Mesenchymal stem cell (in vitro differentiated cells and primary cell): ENCODE measurements at regions not wholly inside any gene's neighbourhood (a gene's known extent, or its start where the extent isn't known, plus 50 kb on each side); places are given as distances from the start of the nearest gene placed in this dataset.

ENCODE experiments used
- DNase-seq: peaks from one replicate; pipeline ENCODE4 v3.0.0-alpha.2; 2013
- H2AFZ ChIP-seq: one replicate; pipeline ENCODE4 v1.6.1; 2013; ENCODE audit warnings: low read depth, mild to moderate bottlenecking, control low read depth, inconsistent platforms, low read length, moderate library complexity
- H2AK5ac ChIP-seq: 2 replicates; pipeline ENCODE4 v1.6.1; 2013; ENCODE audit warnings: low read length, moderate library complexity, mild to moderate bottlenecking, inconsistent platforms; ENCODE audit not compliant: severe bottlenecking
- H2BK120ac ChIP-seq: one replicate; pipeline ENCODE4 v1.6.1; 2013; ENCODE audit warnings: low read depth, mild to moderate bottlenecking, inconsistent platforms, low read length, moderate library complexity
- H2BK12ac ChIP-seq, 2 experiments: one replicate each; pipeline ENCODE4 v1.6.1; 2013; ENCODE audit warnings: inconsistent platforms in 2 of 2, low read length in 2 of 2, mild to moderate bottlenecking in 2 of 2, moderate library complexity in 2 of 2, control low read depth in 1 of 2
- H2BK15ac ChIP-seq: one replicate; pipeline ENCODE4 v1.6.1; 2013; ENCODE audit warnings: mild to moderate bottlenecking, low read depth, inconsistent platforms; ENCODE audit not compliant: poor library complexity, severe bottlenecking
- H2BK5ac ChIP-seq: 2 replicates; pipeline ENCODE4 v1.6.1; 2013; ENCODE audit warnings: low read depth, mild to moderate bottlenecking, low read length, control low read depth, inconsistent platforms; ENCODE audit not compliant: poor library complexity, severe bottlenecking
- H3K14ac ChIP-seq, 2 experiments: one replicate each; pipeline ENCODE4 v1.6.1; 2013; ENCODE audit warnings: inconsistent platforms in 2 of 2, low read length in 2 of 2, control low read depth in 1 of 2, mild to moderate bottlenecking in 1 of 2, moderate library complexity in 1 of 2
- H3K18ac ChIP-seq, 2 experiments: one replicate each; pipeline ENCODE4 v1.6.1; 2013; ENCODE audit warnings: inconsistent platforms in 2 of 2, low read length in 2 of 2, control low read depth in 1 of 2, low read depth in 1 of 2, mild to moderate bottlenecking in 1 of 2
- H3K23ac ChIP-seq, 2 experiments: one replicate each; pipeline ENCODE4 v1.6.1; 2013; ENCODE audit warnings: inconsistent platforms in 2 of 2, low read length in 2 of 2, mild to moderate bottlenecking in 2 of 2, moderate library complexity in 2 of 2, control low read depth in 1 of 2
- H3K27ac ChIP-seq: 2 replicates; pipeline ENCODE4 v1.5.1; 2013; ENCODE audit warnings: mild to moderate bottlenecking, moderate library complexity, low read length, control low read depth, inconsistent platforms; ENCODE audit not compliant: poor library complexity, severe bottlenecking
- H3K27me3 ChIP-seq, 2 experiments: 2 replicates each; pipeline versions ENCODE4 v1.6.1 to v1.7.0; 2013; ENCODE audit warnings: low read length in 2 of 2, mild to moderate bottlenecking in 2 of 2, moderate library complexity in 2 of 2, control low read depth in 1 of 2, inconsistent platforms in 1 of 2; ENCODE audit not compliant: control insufficient read depth in 1 of 2, insufficient read depth in 1 of 2
- H3K36me3 ChIP-seq, 2 experiments: 2 replicates each; pipeline versions ENCODE4 v1.6.1 to v1.7.0; 2013; ENCODE audit warnings: low read length in 2 of 2, control low read depth in 1 of 2, inconsistent platforms in 1 of 2, low read depth in 1 of 2, mild to moderate bottlenecking in 1 of 2; ENCODE audit not compliant: insufficient read depth in 2 of 2, control insufficient read depth in 1 of 2
- H3K4ac ChIP-seq, 2 experiments: one replicate each; pipeline ENCODE4 v1.6.1; 2013; ENCODE audit warnings: inconsistent platforms in 2 of 2, low read length in 2 of 2, mild to moderate bottlenecking in 2 of 2, moderate library complexity in 2 of 2, control low read depth in 1 of 2, low read depth in 1 of 2
- H3K4me1 ChIP-seq: 2 replicates; pipeline ENCODE4 v1.6.1; 2013; ENCODE audit warnings: low read depth, low read length, control low read depth; ENCODE audit not compliant: control insufficient read depth, insufficient read depth
- H3K4me2 ChIP-seq: 2 replicates; pipeline ENCODE4 v1.6.1; 2013; ENCODE audit warnings: low read length, mild to moderate bottlenecking, inconsistent platforms; ENCODE audit not compliant: poor library complexity, severe bottlenecking
- H3K4me3 ChIP-seq, 2 experiments: 2 replicates each; pipeline versions ENCODE4 v1.5.1 to v1.7.0; 2013; ENCODE audit warnings: low read length in 2 of 2, mild to moderate bottlenecking in 2 of 2, control low read depth in 1 of 2, low read depth in 1 of 2; ENCODE audit not compliant: insufficient read depth in 1 of 2
- H3K79me1 ChIP-seq: replicated peaks from 2 replicates; pipeline ENCODE4 v1.6.1; 2013; ENCODE audit warnings: mild to moderate bottlenecking, control low read depth, low read length, inconsistent platforms; ENCODE audit not compliant: poor library complexity, severe bottlenecking
- H3K9ac ChIP-seq: 2 replicates; pipeline ENCODE4 v1.7.0; 2013; ENCODE audit warnings: mild to moderate bottlenecking, low read length, moderate library complexity
- H3K9me3 ChIP-seq: 2 replicates; pipeline ENCODE4 v1.7.0; 2013; ENCODE audit warnings: mild to moderate bottlenecking, low read length; ENCODE audit not compliant: control insufficient read depth
- H4K8ac ChIP-seq: one replicate; pipeline ENCODE4 v1.6.1; 2013; ENCODE audit warnings: inconsistent platforms, mild to moderate bottlenecking, low read length, moderate library complexity
- H4K91ac ChIP-seq: one replicate; pipeline ENCODE4 v1.6.1; 2013; ENCODE audit warnings: mild to moderate bottlenecking, low read length, inconsistent platforms
- WGBS: methylation state at CpG from one replicate; pipeline ENCODE4 v1.1.7; 2013; ENCODE audit warnings: mixed read lengths; 5-methylcytosine and 5-hydroxymethylcytosine counted together

DNA sequence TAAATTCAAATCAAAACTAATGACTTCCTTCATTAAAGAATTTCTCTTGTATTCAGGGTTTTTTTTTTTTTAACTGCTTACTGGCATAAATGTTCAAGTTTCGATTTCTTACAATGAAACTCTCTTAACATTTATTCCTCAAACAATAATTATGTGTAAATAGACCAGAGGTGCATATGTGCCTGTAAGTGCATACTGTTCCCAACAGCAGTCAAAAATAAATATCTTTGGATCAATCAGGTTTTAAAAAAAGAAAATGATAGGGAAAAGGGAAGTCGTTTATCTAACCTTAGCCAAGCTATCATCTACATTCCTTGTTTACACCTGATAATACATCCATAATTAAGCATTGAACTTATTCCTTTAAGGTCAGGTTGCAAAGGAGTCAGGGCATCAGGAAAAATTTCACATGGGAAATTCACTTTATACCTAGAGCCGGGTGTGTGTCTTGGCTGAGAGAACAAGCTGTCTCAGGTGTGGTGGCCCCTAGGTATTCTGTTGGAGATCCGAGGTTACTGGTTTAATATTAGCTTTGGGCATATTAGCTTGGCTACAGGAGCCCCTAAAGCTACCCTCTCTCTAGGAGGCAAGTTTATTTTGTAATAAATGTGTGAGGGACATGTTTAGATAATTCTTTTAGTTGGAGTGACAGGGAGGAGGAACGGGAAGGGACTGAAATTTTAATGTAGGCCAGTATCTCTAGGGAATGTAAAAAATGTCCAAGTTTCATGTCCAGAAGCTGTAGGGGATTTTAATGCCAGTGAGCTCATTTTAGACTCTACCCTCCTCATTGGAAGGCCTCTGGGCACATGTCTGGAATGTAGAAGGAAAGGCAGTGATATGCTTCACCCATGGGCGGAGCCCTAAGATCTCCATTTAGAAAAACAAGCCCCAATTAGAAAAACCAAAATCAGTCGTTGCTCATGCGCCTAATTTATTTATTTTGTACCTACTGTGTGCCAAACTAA, 327.9 kb upstream of the PROX1 start:
- Histone ChIP-seq H3K27ac (no peak overlapping the region), H2AK5ac (no peak overlapping the region), H3K9ac (no peak overlapping the region), H4K91ac (no peak overlapping the region), H3K4ac (no peak overlapping the region), H3K4me1 (no peaks in the 10 kb centered on the region), H2AFZ (no peak overlapping the region), H3K23ac (no peak overlapping the region), H3K27me3 (peaks cover 0 to 13% of the 10 kb centered on the region in 2 experiments), H3K36me3 (no peaks in the 10 kb centered on the region), H3K18ac (no peak overlapping the region), H2BK120ac (no peak overlapping the region), H2BK5ac (no peak overlapping the region), H3K79me1 (no peaks in the 10 kb centered on the region), H2BK15ac (no peak overlapping the region), H4K8ac (no peak overlapping the region), H3K4me2 (no peak overlapping the region), H3K14ac (no peak overlapping the region), H3K4me3 (no peak overlapping the region), H3K9me3 (no peaks in the 10 kb centered on the region), H2BK12ac (no peak overlapping the region)
- DNase-seq = no peak
- WGBS = 61% methylated on average over 4 of the region's 8 CpGs

- Histone ChIP-seq H2AFZ (no peak overlapping the region), H3K27ac (no peak overlapping the region), H3K4ac (no peak overlapping the region), H3K14ac (no peak overlapping the region), H4K91ac (no peak overlapping the region), H2BK120ac (no peak overlapping the region), H2BK12ac (no peak overlapping the region), H3K27me3 (peaks cover 0 to 13% of the 10 kb centered on the region in 2 experiments), H3K4me3 (no peak overlapping the region), H2BK15ac (no peak overlapping the region), H3K4me1 (no peaks in the 10 kb centered on the region), H2BK5ac (no peak overlapping the region), H4K8ac (no peak overlapping the region), H3K79me1 (no peaks in the 10 kb centered on the region), H3K18ac (no peak overlapping the region), H2AK5ac (no peak overlapping the region), H3K4me2 (no peak overlapping the region), H3K9ac (no peak overlapping the region), H3K9me3 (no peaks in the 10 kb centered on the region), H3K36me3 (no peaks in the 10 kb centered on the region), H3K23ac (no peak overlapping the region)
- WGBS = 71% methylated on average over 7 of the region's 9 CpGs
- DNase-seq = no peak
Measured at GRCh38 chr1:213661302-213661701, 326.5 kb upstream of the PROX1 start.

DNA sequence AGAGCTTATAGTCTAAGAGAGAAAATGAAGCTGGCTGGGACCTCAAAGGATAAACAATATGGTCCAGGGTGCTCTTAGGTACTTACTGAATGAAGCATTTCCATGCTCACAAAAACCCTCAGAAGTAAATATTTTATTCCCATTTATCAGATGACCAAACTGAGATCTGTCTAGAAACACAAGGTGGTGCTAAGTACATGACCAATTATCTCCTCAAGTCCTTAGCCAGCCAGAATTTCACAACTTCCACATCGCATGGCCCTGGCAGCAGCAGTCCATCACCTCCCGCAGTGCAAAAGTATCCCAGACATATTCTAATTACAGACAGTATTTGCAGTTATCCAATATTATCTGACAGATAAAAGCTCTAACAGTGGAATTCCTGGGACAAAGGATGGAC, 321.7 kb upstream of the PROX1 start:
- Histone ChIP-seq H3K4me2 (no peak overlapping the region), H3K27ac (no peak overlapping the region), H3K9ac (no peak overlapping the region), H2BK5ac (no peak overlapping the region), H4K8ac (no peak overlapping the region), H3K27me3 (peaks cover 0 to 3% of the 10 kb centered on the region in 2 experiments), H3K23ac (no peak overlapping the region), H3K18ac (no peak overlapping the region), H3K4ac (no peak overlapping the region), H2AFZ (no peak overlapping the region), H2BK15ac (no peak overlapping the region), H2BK120ac (no peak overlapping the region), H3K4me3 (no peak overlapping the region), H2AK5ac (no peak overlapping the region), H3K79me1 (no peaks in the 10 kb centered on the region), H3K4me1 (no peaks in the 10 kb centered on the region), H3K36me3 (no peaks in the 10 kb centered on the region), H3K14ac (no peak overlapping the region), H3K9me3 (no peaks in the 10 kb centered on the region), H4K91ac (no peak overlapping the region), H2BK12ac (no peak overlapping the region)
- WGBS = 100% methylated on average over 1 of the region's 2 CpGs
- no peak for DNase-seq

- Histone ChIP-seq H3K36me3 (no peaks in the 10 kb centered on the region), H3K14ac (no peak overlapping the region), H4K8ac (no peak overlapping the region), H4K91ac (no peak overlapping the region), H3K4me2 (no peak overlapping the region), H3K79me1 (no peaks in the 10 kb centered on the region), H3K27me3 (peaks cover 0 to 3% of the 10 kb centered on the region in 2 experiments), H3K4me1 (no peaks in the 10 kb centered on the region), H3K4me3 (no peak overlapping the region), H3K23ac (no peak overlapping the region), H2BK120ac (no peak overlapping the region), H2AFZ (no peak overlapping the region), H3K9ac (no peak overlapping the region), H3K9me3 (no peaks in the 10 kb centered on the region), H2BK15ac (no peak overlapping the region), H3K4ac (no peak overlapping the region), H2BK5ac (no peak overlapping the region), H3K27ac (no peak overlapping the region), H2BK12ac (no peak overlapping the region), H2AK5ac (no peak overlapping the region), H3K18ac (no peak overlapping the region)
- DNase-seq = no peak
- 64% methylated on average over 3 of the region's 3 CpGs for WGBS
Measured at GRCh38 chr1:213666922-213667321, 320.9 kb upstream of the PROX1 start.
